ENCODE measurements at regions not wholly inside any gene's neighbourhood (a gene's known extent, or its start where the extent isn't known, plus 50 kb on each side); places are given as distances from the start of the nearest gene placed in this dataset.
A peak's percentile ranks its signal among the peaks of the same experiment; 100 is the strongest.

- DNase-seq: no peak
Measured at GRCh38 chr11:44493930-44494329, 71.5 kb upstream of the CD82 start.

- no peak for DNase-seq
Measured at GRCh38 chr11:44494785-44495184, 70.7 kb upstream of the CD82 start.

GRCh38 chr11:44496391-44496790 is 69.1 kb upstream of the CD82 start:
- DNase-seq: no peak

GRCh38 chr11:44498089-44498871 is 67.2 kb upstream of the CD82 start:
- DNase-seq: peak; percentile 43

GRCh38 chr11:44502506-44502905 is 63.0 kb upstream of the CD82 start:
- no peak for DNase-seq

GRCh38 chr11:44505581-44506054 is 59.8 kb upstream of the CD82 start:
- DNase-seq: no peak

- no peak for DNase-seq
Measured at GRCh38 chr11:44506375-44507016, 59.0 kb upstream of the CD82 start.

- DNase-seq: no peak
Measured at GRCh38 chr11:44507491-44507890, 58.0 kb upstream of the CD82 start.

GRCh38 chr11:44507896-44508445 is 57.5 kb upstream of the CD82 start:
- DNase-seq: no peak

- no peak for DNase-seq
Measured at GRCh38 chr11:44509296-44509695, 56.2 kb upstream of the CD82 start.

- no peak for DNase-seq
Measured at GRCh38 chr11:44510372-44510771, 55.1 kb upstream of the CD82 start.

GRCh38 chr11:44512818-44513217 is 52.6 kb upstream of the CD82 start:
- DNase-seq: no peak

GRCh38 chr11:44515048-44515447 is 50.4 kb upstream of the CD82 start:
- DNase-seq: no peak
